Mesodermal cell (in vitro differentiated cells): ENCODE measurements at regions not wholly inside any gene's neighbourhood (a gene's known extent, or its start where the extent isn't known, plus 50 kb on each side); places are given as distances from the start of the nearest gene placed in this dataset.
"Not testable (repeated sequence)": the region's sequence is repeated elsewhere in the genome, so short reads cannot be mapped to it uniquely, and the experiment has no call there.

Source experiments
- H3K27ac ChIP-seq: 2 replicates; pipeline ENCODE4 v1.7.0; 2013; ENCODE audit warnings: mild to moderate bottlenecking, low read depth, low read length, moderate library complexity; ENCODE audit not compliant: severe bottlenecking
- H3K36me3 ChIP-seq: 2 replicates; pipeline ENCODE4 v1.7.1; 2013; ENCODE audit warnings: mild to moderate bottlenecking, low read length, moderate library complexity; ENCODE audit not compliant: control insufficient read depth, insufficient read depth
- H3K4me1 ChIP-seq: one replicate; pipeline ENCODE4 v1.7.1; 2013; ENCODE audit warnings: mild to moderate bottlenecking, low read length; ENCODE audit not compliant: insufficient read depth, control insufficient read depth, poor library complexity, severe bottlenecking
- H3K4me3 ChIP-seq: 2 replicates; pipeline ENCODE4 v1.7.0; 2013; ENCODE audit warnings: low read length, control low read depth, mild to moderate bottlenecking; ENCODE audit not compliant: insufficient read depth, poor library complexity, severe bottlenecking; ENCODE audit errors: extremely low read depth
- H3K9me3 ChIP-seq: 2 replicates; pipeline ENCODE4 v1.7.1; 2013; ENCODE audit warnings: mild to moderate bottlenecking, low read length, moderate library complexity; ENCODE audit not compliant: control insufficient read depth
- WGBS, 2 experiments: methylation state at CpG; one replicate each; pipeline ENCODE4 v1.1.5; 2013; ENCODE audit warnings: missing lambda C conversion rate in 2 of 2; ENCODE audit not compliant: insufficient coverage in 2 of 2; 5-methylcytosine and 5-hydroxymethylcytosine counted together

DNA sequence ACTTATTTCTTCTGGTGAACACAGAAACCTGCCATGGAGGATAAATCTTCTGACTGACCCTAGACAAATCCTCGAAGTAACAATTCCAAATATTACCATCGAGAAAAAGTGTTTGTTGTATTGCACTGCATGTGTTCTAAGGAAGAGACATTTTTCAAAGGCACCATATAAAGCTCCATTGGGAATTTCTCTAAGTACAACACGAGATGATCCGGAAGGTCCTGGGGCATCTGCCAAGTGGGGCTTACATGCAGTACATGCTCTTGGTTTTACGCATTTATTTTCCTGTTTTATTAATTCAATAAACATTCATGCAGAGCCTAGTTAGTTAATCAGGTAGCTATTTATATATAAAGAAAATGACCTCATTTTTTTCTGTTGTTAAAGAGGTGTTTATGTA, 692.0 kb upstream of the IGFBP3 start:
- H3K4me1 ChIP-seq, result no peaks in the 10 kb centered on the region
- no peaks in the 10 kb centered on the region for H3K9me3 ChIP-seq
- no peaks in the 10 kb centered on the region for H3K36me3 ChIP-seq
- H3K27ac ChIP-seq, result no peak overlapping the region
- 100% methylated on average over 1 to 2 of the region's 5 CpGs for WGBS, 2 experiments
- no peak overlapping the region for H3K4me3 ChIP-seq

DNA sequence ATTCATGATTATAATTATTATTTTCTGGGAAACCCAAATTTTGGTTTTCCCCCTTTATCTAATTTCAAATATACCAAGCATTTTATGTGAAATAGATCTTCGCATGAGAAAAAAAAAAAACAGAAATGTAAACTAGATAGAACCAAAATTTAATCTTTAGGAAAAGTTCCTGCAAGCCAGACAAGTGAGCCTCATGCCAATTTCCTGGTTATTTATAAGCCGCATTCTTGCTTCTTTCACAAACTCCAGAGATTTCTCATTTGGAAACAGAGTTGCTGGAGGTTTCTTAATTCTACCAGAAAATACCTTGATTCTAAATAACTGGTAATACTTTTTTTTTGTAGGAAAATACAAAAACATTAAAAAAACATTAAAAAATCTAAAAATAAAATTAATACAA, 690.4 kb upstream of the IGFBP3 start:
- no peaks in the 10 kb centered on the region for H3K9me3 ChIP-seq
- H3K36me3 ChIP-seq, result no peaks in the 10 kb centered on the region
- no peaks in the 10 kb centered on the region for H3K4me1 ChIP-seq
- no peak overlapping the region for H3K4me3 ChIP-seq
- H3K27ac ChIP-seq, result no peak overlapping the region
- 100% methylated on average over 2 of the region's 2 CpGs; no CpG with 5 or more reads in 1 of the 2 experiments for WGBS, 2 experiments

DNA sequence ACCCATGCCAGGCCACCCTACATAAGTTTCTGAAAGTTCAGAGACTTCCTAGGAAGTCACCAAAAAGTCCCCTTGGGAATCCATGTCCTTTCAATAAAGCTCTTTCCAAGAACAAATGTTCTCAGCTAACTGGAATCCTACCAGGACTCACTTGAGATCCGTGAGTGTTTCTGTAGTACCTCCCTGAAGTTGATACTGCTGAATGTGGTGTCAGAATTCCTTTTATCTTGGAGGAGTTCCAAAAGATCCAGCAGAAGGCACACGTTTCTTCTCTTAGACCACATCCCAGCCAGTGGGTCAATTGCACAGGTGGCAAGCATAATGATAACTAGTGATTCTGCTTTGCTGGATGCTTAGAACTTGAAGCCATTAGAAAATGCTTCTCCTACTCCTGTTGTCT, 689.7 kb upstream of the IGFBP3 start:
- 100% methylated on average over 1 of the region's 2 CpGs; no CpG with 5 or more reads in 1 of the 2 experiments for WGBS, 2 experiments

GRCh38 chr7:46607176-46607575, 686.1 kb upstream of the IGFBP3 start:
- 88 to 92% methylated on average over 2 of the region's 4 CpGs for WGBS, 2 experiments
- Histone ChIP-seq H3K4me1 (peaks cover 9% of the 10 kb centered on the region), H3K36me3 (no peaks in the 10 kb centered on the region), H3K27ac (no peak overlapping the region), H3K4me3 (no peak overlapping the region), H3K9me3 (no peaks in the 10 kb centered on the region)

More for the DNA sequence above, 689.7 kb upstream of the IGFBP3 start:
- Histone ChIP-seq H3K27ac (no peak overlapping the region), H3K9me3 (no peaks in the 10 kb centered on the region), H3K36me3 (no peaks in the 10 kb centered on the region), H3K4me3 (no peak overlapping the region), H3K4me1 (no peaks in the 10 kb centered on the region)

GRCh38 chr7:46606761-46607160, 685.7 kb upstream of the IGFBP3 start:
- Histone ChIP-seq H3K27ac (no peak overlapping the region), H3K4me1 (peaks cover 12% of the 10 kb centered on the region)
- 80 to 93% methylated on average over 3 of the region's 3 CpGs for WGBS, 2 experiments

DNA sequence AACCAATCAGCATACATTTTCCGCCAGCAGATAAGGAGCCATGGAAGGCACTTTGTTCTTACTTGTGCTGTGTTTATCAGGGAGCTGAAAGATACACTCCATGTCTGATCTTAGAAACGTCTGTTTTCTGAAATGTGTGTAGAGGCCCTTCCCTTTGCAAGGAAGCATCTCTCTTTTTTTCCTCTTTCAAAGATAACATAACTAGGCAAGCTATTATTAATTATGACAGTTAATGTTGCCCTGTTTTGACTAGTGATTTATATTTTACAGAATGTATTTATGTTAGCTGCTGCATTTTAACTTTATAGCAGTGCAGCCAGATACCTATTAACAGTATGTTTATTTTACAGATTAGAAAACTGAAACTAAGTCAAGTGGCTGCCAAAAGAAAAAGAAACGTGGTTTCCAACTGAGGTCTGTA, 683.2 kb upstream of the IGFBP3 start:
- peak overlapping the region; percentile 63 for H3K27ac ChIP-seq
- peaks cover 12% of the 10 kb centered on the region for H3K4me1 ChIP-seq
- H3K4me3 ChIP-seq, result no peak overlapping the region
- H3K36me3 ChIP-seq, result no peaks in the 10 kb centered on the region
- 100% methylated on average over 1 of the region's 3 CpGs; no CpG with 5 or more reads in 1 of the 2 experiments for WGBS, 2 experiments
- H3K9me3 ChIP-seq, result no peaks in the 10 kb centered on the region

More at GRCh38 chr7:46606761-46607160, 685.7 kb upstream of the IGFBP3 start:
- no peaks in the 10 kb centered on the region for H3K9me3 ChIP-seq
- H3K4me3 ChIP-seq, result no peak overlapping the region
- H3K36me3 ChIP-seq, result no peaks in the 10 kb centered on the region

- peaks cover 12% of the 10 kb centered on the region for H3K4me1 ChIP-seq
- no peak overlapping the region for H3K4me3 ChIP-seq
- no peaks in the 10 kb centered on the region for H3K36me3 ChIP-seq
- WGBS, 2 experiments, result 77 to 87% methylated on average over 5 to 7 of the region's 11 CpGs
- H3K9me3 ChIP-seq, result no peaks in the 10 kb centered on the region
- peak overlapping the region; percentile 63 for H3K27ac ChIP-seq
These were observed 682.7 kb upstream of the IGFBP3 start for GRCh38 chr7:46603780-46604179.

GRCh38 chr7:46603296-46603752, 682.3 kb upstream of the IGFBP3 start:
- no peaks in the 10 kb centered on the region for H3K36me3 ChIP-seq

GRCh38 chr7:46600340-46600739, 679.3 kb upstream of the IGFBP3 start:
- WGBS, 2 experiments, result 85 to 95% methylated on average over 3 to 5 of the region's 5 CpGs
- H3K4me3 ChIP-seq, result no peak overlapping the region
- H3K36me3 ChIP-seq, result no peaks in the 10 kb centered on the region
- no peaks in the 10 kb centered on the region for H3K9me3 ChIP-seq
- no peak overlapping the region for H3K27ac ChIP-seq
- H3K4me1 ChIP-seq, result peaks cover 12% of the 10 kb centered on the region

More at GRCh38 chr7:46603296-46603752, 682.3 kb upstream of the IGFBP3 start:
- Histone ChIP-seq H3K27ac (peak overlapping the region; percentile 37), H3K4me3 (no peak overlapping the region), H3K9me3 (no peaks in the 10 kb centered on the region), H3K4me1 (peaks cover 12% of the 10 kb centered on the region)
- 98 to 100% methylated on average over 4 to 5 of the region's 7 CpGs for WGBS, 2 experiments

DNA sequence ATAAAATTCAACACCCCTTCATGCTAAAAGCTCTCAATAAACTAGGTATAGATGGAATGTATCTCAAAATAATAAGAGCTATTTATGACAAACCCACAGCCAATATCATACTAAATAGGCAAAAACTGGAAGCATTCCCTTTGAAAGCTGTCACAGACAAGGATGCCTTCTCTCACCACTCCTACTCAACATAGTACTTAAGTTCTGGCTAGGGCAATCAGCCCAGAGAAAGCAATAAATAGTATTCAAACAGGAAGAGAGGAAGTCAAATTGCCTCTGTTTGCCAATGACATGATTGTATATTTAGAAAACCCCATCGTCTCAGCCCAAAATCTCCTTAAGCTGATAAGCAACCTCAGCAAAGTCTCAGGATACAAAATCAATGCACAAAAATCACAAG, 673.8 kb upstream of the IGFBP3 start:
- H3K36me3 ChIP-seq, H3K4me3 ChIP-seq, H3K4me1 ChIP-seq, H3K27ac ChIP-seq, H3K9me3 ChIP-seq: not testable (repeated sequence)
- WGBS, 2 experiments, result 100% methylated on average over 1 of the region's 1 CpG; no CpG with 5 or more reads in 1 of the 2 experiments

DNA sequence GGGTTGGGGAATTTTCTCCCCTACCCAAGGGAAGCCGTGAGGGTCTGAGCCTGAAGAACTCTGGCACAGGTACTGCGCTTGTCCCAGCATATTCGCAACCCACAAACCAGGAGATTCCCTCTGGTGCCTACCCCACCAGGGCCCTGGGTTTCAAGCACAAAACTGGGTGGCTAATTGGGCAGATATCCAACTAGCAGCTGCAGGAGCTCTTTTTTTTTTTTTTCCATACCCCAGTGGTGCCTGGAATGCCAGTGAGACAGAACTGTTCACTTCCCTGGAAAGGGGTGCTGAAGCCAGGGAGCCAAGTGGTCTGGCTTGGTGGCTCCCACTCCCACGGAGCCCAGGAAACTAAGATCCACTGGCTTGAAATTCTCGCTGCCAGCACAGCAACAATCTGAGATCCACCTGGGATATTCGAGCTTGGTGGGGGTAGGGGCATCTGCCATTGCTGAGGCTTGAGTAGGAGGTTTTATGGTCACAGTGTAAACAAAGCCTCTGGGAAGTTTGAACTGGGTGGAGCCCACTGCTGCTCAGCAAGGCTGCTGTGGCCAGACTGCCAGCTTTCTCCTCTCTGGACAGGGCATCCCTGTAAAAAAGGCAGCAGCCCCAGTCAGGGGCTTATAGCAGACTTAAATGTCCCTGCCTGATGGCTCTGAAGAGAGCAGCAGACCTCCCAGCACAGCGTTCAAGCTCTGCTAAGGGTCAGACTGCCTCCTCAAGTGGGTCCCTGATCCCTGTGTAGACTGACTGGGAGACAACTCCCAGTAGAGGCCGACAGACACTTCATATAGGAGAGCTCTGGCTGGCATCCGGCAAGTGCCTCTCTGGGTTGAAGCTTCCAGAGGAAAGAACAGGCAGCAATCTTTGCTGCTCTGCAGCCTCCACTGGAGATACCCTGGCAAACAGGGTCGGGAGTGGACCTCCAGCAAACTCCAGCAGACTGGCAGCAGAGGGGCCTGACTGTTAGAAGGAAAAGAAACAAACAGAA, 670.1 kb upstream of the IGFBP3 start:
- H3K9me3 ChIP-seq, H3K36me3 ChIP-seq, H3K27ac ChIP-seq, H3K4me1 ChIP-seq, H3K4me3 ChIP-seq: not testable (repeated sequence)
- 86 to 89% methylated on average over 8 to 9 of the region's 10 CpGs for WGBS, 2 experiments
